ENCODE measurements at regions not wholly inside any gene's neighbourhood (a gene's known extent, or its start where the extent isn't known, plus 50 kb on each side); places are given as distances from the start of the nearest gene placed in this dataset.

DNA sequence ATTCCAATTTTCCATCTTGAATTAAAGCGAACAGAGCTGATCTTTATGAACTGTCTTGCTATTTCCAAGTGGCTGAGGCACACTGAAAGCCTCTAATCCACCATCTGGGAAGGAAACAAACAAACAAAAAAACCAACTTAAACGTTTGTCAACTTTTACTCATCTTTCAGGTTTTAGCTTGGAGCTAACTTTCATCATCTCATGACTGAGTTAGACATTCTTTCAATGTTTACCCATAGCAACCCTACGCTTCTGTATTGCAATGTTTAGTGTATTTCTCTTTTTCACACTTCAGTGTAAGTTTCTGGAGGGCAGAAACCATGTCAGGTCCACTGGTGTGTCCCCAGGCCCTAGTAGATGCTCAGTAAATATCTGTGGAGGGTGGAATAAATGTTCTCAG, 343.8 kb downstream of the GBA3 start:
- Histone ChIP-seq H3K27ac (ENCODE audit: extremely low read length, insufficient read depth, low read length) (no peak overlapping the region), H3K4me3 (replicated peaks in 1 of 3; ENCODE audit: insufficient read depth in 1 of 3, low read depth in 2 of 3, low read length in 3 of 3) (no peak overlapping the region), H3K9ac (ENCODE audit: insufficient read depth, low read depth, low read length) (no peak overlapping the region), H3K4me1 (ENCODE audit: insufficient read depth, low read length) (no peaks in the 10 kb centered on the region), H3K9me3 (ENCODE audit: low read length) (no peaks in the 10 kb centered on the region), H3K36me3 (replicated peaks in 1 of 2; ENCODE audit: control insufficient read depth in 1 of 2, insufficient read depth in 2 of 2, low read length in 2 of 2) (no peaks in the 10 kb centered on the region), H3K79me2 (ENCODE audit: insufficient read depth, low read length) (no peaks in the 10 kb centered on the region), H2AFZ (ENCODE audit: low read length) (no peak overlapping the region), H3K4me2 (ENCODE audit: low read depth, low read length) (no peak overlapping the region), H4K20me1 (ENCODE audit: insufficient read depth, low read length) (no peaks in the 10 kb centered on the region), H3K27me3 (ENCODE audit: control insufficient read depth in 1 of 2, insufficient read depth in 2 of 2, low read length in 2 of 2) (no peaks in the 10 kb centered on the region)
- ChIA-PET CTCF (ENCODE audit: low intra/inter-chr PET ratio, low total read pairs) (no interaction called here), POLR2A (no interaction called here)
- no peak for DNase-seq (ENCODE audit: low spot score)
- in situ Hi-C loops (cut with HindIII; ENCODE audit: extremely low pct_ligation_motif_present, low pct_unique_long_range_greater_than_20kb) (no loop called here), intact Hi-C loops (cut with micrococcal nuclease; ENCODE audit: unreplicated experiment) (no loop called here)
- ATAC-seq: no peak
- no peak for FAIRE-seq
- no TSS peak for BruUV-seq (replicated peaks)
- 2% methylated on average over 3 of the region's 3 CpGs for WGBS (ENCODE audit: low lambda C conversion rate)
- TF ChIP-seq FUBP1 (CRISPR knock-in tag; IDR thresholded peaks at IDR 0.05; ENCODE audit: borderline replicate concordance) (no peak), PAWR (CRISPR knock-in tag; IDR thresholded peaks at IDR 0.05; ENCODE audit: borderline replicate concordance) (no peak), ZMYM3 (CRISPR knock-in tag; IDR thresholded peaks at IDR 0.05) (no peak), CEBPG (CRISPR knock-in tag; IDR thresholded peaks at IDR 0.05) (no peak), ATF7-NPFF (CRISPR knock-in tag; IDR thresholded peaks at IDR 0.05; ENCODE audit: low read depth) (no peak), ATF1 (CRISPR knock-in tag; IDR thresholded peaks at IDR 0.05) (no peak), ZNF562 (CRISPR knock-in tag; IDR thresholded peaks at IDR 0.05; ENCODE audit: borderline replicate concordance) (no peak), SNAPC5 (CRISPR knock-in tag; IDR thresholded peaks at IDR 0.05; ENCODE audit: borderline replicate concordance) (no peak), RNF2 (conservative IDR thresholded peaks at IDR 0.05; ENCODE audit: low read depth) (no peak), ZNF446 (CRISPR knock-in tag; IDR thresholded peaks at IDR 0.05) (no peak), HIVEP1 (CRISPR knock-in tag; IDR thresholded peaks at IDR 0.05) (no peak), ZFYVE20 (CRISPR knock-in tag; IDR thresholded peaks at IDR 0.05; ENCODE audit: borderline replicate concordance, low read depth) (no peak), ATAD3A (CRISPR knock-in tag; IDR thresholded peaks at IDR 0.05) (no peak)
- TF ChIP-seq, protein P1, sequence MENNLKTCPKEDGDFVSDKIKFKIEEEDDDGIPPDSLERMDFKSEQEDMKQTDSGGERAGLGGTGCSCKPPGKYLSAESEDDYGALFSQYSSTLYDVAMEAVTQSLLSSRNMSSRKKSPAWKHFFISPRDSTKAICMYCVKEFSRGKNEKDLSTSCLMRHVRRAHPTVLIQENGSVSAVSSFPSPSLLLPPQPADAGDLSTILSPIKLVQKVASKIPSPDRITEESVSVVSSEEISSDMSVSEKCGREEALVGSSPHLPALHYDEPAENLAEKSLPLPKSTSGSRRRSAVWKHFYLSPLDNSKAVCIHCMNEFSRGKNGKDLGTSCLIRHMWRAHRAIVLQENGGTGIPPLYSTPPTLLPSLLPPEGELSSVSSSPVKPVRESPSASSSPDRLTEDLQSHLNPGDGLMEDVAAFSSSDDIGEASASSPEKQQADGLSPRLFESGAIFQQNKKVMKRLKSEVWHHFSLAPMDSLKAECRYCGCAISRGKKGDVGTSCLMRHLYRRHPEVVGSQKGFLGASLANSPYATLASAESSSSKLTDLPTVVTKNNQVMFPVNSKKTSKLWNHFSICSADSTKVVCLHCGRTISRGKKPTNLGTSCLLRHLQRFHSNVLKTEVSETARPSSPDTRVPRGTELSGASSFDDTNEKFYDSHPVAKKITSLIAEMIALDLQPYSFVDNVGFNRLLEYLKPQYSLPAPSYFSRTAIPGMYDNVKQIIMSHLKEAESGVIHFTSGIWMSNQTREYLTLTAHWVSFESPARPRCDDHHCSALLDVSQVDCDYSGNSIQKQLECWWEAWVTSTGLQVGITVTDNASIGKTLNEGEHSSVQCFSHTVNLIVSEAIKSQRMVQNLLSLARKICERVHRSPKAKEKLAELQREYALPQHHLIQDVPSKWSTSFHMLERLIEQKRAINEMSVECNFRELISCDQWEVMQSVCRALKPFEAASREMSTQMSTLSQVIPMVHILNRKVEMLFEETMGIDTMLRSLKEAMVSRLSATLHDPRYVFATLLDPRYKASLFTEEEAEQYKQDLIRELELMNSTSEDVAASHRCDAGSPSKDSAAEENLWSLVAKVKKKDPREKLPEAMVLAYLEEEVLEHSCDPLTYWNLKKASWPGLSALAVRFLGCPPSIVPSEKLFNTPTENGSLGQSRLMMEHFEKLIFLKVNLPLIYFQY (CRISPR knock-in tag; IDR thresholded peaks at IDR 0.05; ENCODE audit: borderline replicate concordance): no peak
- TF ChIP-seq, protein P2, sequence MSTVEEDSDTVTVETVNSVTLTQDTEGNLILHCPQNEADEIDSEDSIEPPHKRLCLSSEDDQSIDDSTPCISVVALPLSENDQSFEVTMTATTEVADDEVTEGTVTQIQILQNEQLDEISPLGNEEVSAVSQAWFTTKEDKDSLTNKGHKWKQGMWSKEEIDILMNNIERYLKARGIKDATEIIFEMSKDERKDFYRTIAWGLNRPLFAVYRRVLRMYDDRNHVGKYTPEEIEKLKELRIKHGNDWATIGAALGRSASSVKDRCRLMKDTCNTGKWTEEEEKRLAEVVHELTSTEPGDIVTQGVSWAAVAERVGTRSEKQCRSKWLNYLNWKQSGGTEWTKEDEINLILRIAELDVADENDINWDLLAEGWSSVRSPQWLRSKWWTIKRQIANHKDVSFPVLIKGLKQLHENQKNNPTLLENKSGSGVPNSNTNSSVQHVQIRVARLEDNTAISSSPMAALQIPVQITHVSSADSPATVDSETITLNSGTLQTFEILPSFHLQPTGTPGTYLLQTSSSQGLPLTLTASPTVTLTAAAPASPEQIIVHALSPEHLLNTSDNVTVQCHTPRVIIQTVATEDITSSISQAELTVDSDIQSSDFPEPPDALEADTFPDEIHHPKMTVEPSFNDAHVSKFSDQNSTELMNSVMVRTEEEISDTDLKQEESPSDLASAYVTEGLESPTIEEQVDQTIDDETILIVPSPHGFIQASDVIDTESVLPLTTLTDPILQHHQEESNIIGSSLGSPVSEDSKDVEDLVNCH (CRISPR knock-in tag; IDR thresholded peaks at IDR 0.05): no peak
- TF ChIP-seq, protein P3, sequence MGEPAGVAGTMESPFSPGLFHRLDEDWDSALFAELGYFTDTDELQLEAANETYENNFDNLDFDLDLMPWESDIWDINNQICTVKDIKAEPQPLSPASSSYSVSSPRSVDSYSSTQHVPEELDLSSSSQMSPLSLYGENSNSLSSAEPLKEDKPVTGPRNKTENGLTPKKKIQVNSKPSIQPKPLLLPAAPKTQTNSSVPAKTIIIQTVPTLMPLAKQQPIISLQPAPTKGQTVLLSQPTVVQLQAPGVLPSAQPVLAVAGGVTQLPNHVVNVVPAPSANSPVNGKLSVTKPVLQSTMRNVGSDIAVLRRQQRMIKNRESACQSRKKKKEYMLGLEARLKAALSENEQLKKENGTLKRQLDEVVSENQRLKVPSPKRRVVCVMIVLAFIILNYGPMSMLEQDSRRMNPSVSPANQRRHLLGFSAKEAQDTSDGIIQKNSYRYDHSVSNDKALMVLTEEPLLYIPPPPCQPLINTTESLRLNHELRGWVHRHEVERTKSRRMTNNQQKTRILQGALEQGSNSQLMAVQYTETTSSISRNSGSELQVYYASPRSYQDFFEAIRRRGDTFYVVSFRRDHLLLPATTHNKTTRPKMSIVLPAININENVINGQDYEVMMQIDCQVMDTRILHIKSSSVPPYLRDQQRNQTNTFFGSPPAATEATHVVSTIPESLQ (CRISPR knock-in tag; conservative IDR thresholded peaks at IDR 0.05): no peak

All from HepG2 (cell line).